OCI-LY1 (cell line): ENCODE measurements at regions not wholly inside any gene's neighbourhood (a gene's known extent, or its start where the extent isn't known, plus 50 kb on each side); places are given as distances from the start of the nearest gene placed in this dataset.

Source experiments
- H2AFZ ChIP-seq: fragments of 200-600 bp; sonication (generic), shearing (Covaris generic); 2 replicates; pipeline ENCODE4 v1.6.0; 2014; ENCODE audit warnings: antibody characterized with exemption, mild to moderate bottlenecking, low read length
- H3F3A ChIP-seq: fragments of 200-600 bp; sonication (generic), shearing (Covaris generic); 2 replicates; pipeline ENCODE4 v1.6.0; 2014; ENCODE audit warnings: mild to moderate bottlenecking, antibody characterized with exemption, low read length, moderate library complexity; ENCODE audit not compliant: insufficient read depth
- H3K27ac ChIP-seq: fragments of 200-600 bp; sonication (generic); 2 replicates; pipeline ENCODE4 v1.5.1; 2014; ENCODE audit warnings: low read length, mixed run types, mild to moderate bottlenecking, low read depth; ENCODE audit not compliant: poor library complexity, severe bottlenecking
- H3K27me3 ChIP-seq: fragments of 200-600 bp; sonication (generic); 2 replicates; pipeline ENCODE4 v1.6.0; 2014; ENCODE audit warnings: antibody characterized with exemption, mild to moderate bottlenecking, low read length, moderate library complexity; ENCODE audit not compliant: insufficient read depth
- H3K36me3 ChIP-seq: fragments of 200-600 bp; sonication (generic); 2 replicates; pipeline ENCODE4 v1.6.1; 2014; ENCODE audit warnings: mild to moderate bottlenecking, antibody characterized with exemption, low read length, moderate library complexity, mixed read lengths; ENCODE audit not compliant: insufficient read depth
- H3K4me1 ChIP-seq: fragments of 200-600 bp; sonication (generic); 2 replicates; pipeline ENCODE4 v1.5.1; 2014; ENCODE audit warnings: mild to moderate bottlenecking, low read length, moderate library complexity; ENCODE audit not compliant: insufficient read depth, severe bottlenecking
- H3K4me2 ChIP-seq: fragments of 200-600 bp; sonication (generic), shearing (Covaris generic); 2 replicates; pipeline ENCODE4 v1.6.1; 2014; ENCODE audit warnings: low read length
- H3K4me3 ChIP-seq: fragments of 200-600 bp; sonication (generic); 2 replicates; pipeline ENCODE4 v1.5.1; 2014; ENCODE audit warnings: low read length, low read depth, mild to moderate bottlenecking, mixed read lengths; ENCODE audit not compliant: poor library complexity, severe bottlenecking
- H3K79me2 ChIP-seq: fragments of 200-600 bp; shearing (Covaris generic); 2 replicates; pipeline ENCODE4 v1.6.1; 2016; ENCODE audit warnings: mixed run types, low read length, mixed read lengths; ENCODE audit not compliant: insufficient read depth
- H3K9ac ChIP-seq: fragments of 200-600 bp; sonication (generic), shearing (Covaris generic); 2 replicates; pipeline ENCODE4 v1.6.1; 2014; ENCODE audit warnings: mild to moderate bottlenecking, low read length, mixed read lengths
- H3K9me2 ChIP-seq: fragments of 200-600 bp; sonication (generic), shearing (Covaris generic); 2 replicates; pipeline ENCODE4 v1.6.1; 2014; ENCODE audit warnings: low read depth, mild to moderate bottlenecking, low read length, mixed read lengths
- H3K9me3 ChIP-seq: fragments of 200-600 bp; shearing (Covaris generic); 2 replicates; pipeline ENCODE4 v1.6.1; 2014; ENCODE audit warnings: low read length, mixed read lengths
- H4K20me1 ChIP-seq: fragments of 200-600 bp; sonication (generic), shearing (Covaris generic); 2 replicates; pipeline ENCODE4 v1.6.0; 2016; ENCODE audit warnings: mild to moderate bottlenecking, low read length; ENCODE audit not compliant: insufficient read depth
- CTCF ChIP-seq: fragments of 200-600 bp; sonication (generic), shearing (Covaris generic); IDR thresholded peaks from 2 replicates; pipeline ENCODE4 v1.5.1; 2017; ENCODE audit warnings: mild to moderate bottlenecking, antibody characterized with exemption, low read length, moderate library complexity, mixed read lengths
- EZH2 ChIP-seq: fragments of 200-600 bp; sonication (generic), shearing (Covaris generic); IDR thresholded peaks from 2 replicates; pipeline ENCODE4 v1.8.0; 2017; ENCODE audit warnings: borderline replicate concordance, mixed run types, mild to moderate bottlenecking, antibody characterized with exemption, low read length, moderate library complexity, mixed read lengths

- no peaks in the 10 kb centered on the region for H4K20me1 ChIP-seq
- H3K9me2 ChIP-seq = no peaks in the 10 kb centered on the region
- H3K36me3 ChIP-seq = no peaks in the 10 kb centered on the region
- TF ChIP-seq EZH2 (no peak), CTCF (peak; percentile 41; the same call in 1 of the 2 replicates)
- peaks cover 9% of the 10 kb centered on the region for H3K4me1 ChIP-seq
- no peaks in the 10 kb centered on the region for H3K27me3 ChIP-seq
- no peak overlapping the region for H3K4me3 ChIP-seq
- H3K9me3 ChIP-seq = no peaks in the 10 kb centered on the region
- H3K79me2 ChIP-seq = no peaks in the 10 kb centered on the region
- H3K27ac ChIP-seq = no peak overlapping the region
- H2AFZ ChIP-seq = no peak overlapping the region
- H3K4me2 ChIP-seq = no peak overlapping the region
- H3K9ac ChIP-seq = no peak overlapping the region
- no peaks in the 10 kb centered on the region for H3F3A ChIP-seq
Observed at GRCh38 chr6:105509506-105510331, 106.8 kb upstream of the PREP start.

- Histone ChIP-seq H3K4me3 (no peak overlapping the region), H3K9me2 (no peaks in the 10 kb centered on the region), H3K9me3 (no peaks in the 10 kb centered on the region), H3K79me2 (no peaks in the 10 kb centered on the region), H2AFZ (no peak overlapping the region), H3K27me3 (no peaks in the 10 kb centered on the region), H3K9ac (no peak overlapping the region), H3K4me2 (no peak overlapping the region), H3K27ac (no peak overlapping the region), H4K20me1 (no peaks in the 10 kb centered on the region), H3F3A (no peaks in the 10 kb centered on the region), H3K36me3 (no peaks in the 10 kb centered on the region), H3K4me1 (peaks cover 9% of the 10 kb centered on the region)
- TF ChIP-seq CTCF = no peak
- TF ChIP-seq EZH2 = no peak
Observed at GRCh38 chr6:105507811-105508210, 104.9 kb upstream of the PREP start.

DNA sequence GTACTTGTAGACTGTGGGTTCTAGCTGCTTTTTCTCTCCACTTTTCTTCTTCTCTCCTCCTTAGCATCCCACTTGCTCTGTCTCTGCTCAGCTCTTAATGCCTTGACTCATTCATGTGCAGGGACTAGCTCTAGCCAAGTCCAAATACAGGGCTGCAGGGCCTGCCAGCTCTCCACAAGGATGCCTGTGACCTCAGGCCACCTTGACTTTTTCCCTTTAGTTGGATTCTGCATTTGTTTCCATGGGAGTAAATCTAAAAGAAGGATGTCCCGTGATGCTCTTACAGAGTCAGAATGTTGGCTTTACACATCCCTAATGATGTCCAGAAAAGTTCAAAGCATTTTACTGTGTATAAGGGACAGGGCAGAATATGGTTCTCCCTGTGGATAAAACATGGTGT is 101.8 kb upstream of the PREP start:
- Histone ChIP-seq H3K9me2 (no peaks in the 10 kb centered on the region), H3K4me2 (no peak overlapping the region), H2AFZ (no peak overlapping the region), H3K4me3 (no peak overlapping the region), H3K4me1 (peaks cover 4% of the 10 kb centered on the region), H3K9ac (no peak overlapping the region), H3K36me3 (no peaks in the 10 kb centered on the region), H3K27ac (no peak overlapping the region), H3K9me3 (no peaks in the 10 kb centered on the region), H3K79me2 (no peaks in the 10 kb centered on the region), H4K20me1 (no peaks in the 10 kb centered on the region), H3K27me3 (no peaks in the 10 kb centered on the region), H3F3A (no peaks in the 10 kb centered on the region)
- TF ChIP-seq CTCF (no peak), EZH2 (no peak)
